ENCODE measurements at regions not wholly inside any gene's neighbourhood (a gene's known extent, or its start where the extent isn't known, plus 50 kb on each side); places are given as distances from the start of the nearest gene placed in this dataset.
"Not testable (repeated sequence)": the region's sequence is repeated elsewhere in the genome, so short reads cannot be mapped to it uniquely, and the experiment has no call there.

DNA sequence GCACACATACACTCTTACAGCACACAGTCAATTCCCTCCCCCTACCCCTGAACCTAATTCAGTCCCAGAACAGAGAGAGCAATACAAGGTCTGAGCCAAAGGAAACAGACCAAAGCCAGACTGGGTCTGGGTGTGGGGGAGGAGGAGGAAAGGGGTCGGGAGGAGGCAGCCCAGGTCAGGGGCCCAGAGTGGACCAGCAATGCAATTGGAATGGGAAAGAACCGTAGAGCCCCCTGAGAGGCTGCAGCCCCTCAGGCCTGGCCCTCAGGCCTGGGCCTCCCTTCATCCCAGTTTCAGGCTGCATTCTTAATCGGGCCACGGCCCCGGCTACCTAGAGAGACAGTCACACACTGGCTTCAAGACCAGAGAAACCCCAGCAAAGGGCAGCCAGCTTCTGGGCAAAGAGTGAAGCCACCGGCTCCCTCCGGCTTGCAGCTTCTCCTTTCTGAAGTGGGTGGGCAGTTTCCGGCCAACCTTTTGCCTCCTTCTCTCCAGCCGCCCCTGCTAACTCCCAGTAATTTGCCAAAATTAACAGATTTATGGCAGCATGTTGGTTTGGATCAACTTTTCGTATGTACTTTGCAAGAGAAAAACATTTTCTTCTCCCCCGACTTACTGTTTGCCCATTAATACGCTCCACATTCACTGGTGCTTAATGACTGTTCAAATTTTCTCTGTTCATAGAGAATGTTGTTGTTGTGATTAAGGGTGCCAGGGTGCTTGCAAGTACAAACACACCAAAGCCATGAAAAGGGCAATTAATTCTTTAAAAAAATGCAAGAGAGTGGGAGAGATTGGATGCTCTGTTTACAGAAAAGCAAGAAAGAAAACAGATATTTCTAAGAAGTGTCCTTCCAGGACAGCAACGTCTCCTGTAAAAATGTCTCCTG is 488.3 kb downstream of the MN1 start:
- H3K27me3 Mint-ChIP-seq (ENCODE audit: low read depth) = peaks cover 10% of the 10 kb centered on the region
- H3K27ac Mint-ChIP-seq = no peak overlapping the region
- no peak overlapping the region for H3K4me3 Mint-ChIP-seq
- no peaks in the 10 kb centered on the region for H3K4me1 Mint-ChIP-seq (ENCODE audit: low read depth)
- ChIA-PET POLR2A (interaction anchor here (0.6 kb wide), 1 partner anchor 10 kb away, joined by 3 read pairs; no protein-coding TSS in a partner anchor), CTCF (no interaction called here)
- no peaks in the 10 kb centered on the region for H3K9me3 Mint-ChIP-seq (ENCODE audit: insufficient read depth)
- H3K36me3 Mint-ChIP-seq (ENCODE audit: low read depth) = no peaks in the 10 kb centered on the region
- DNase-seq (no peak), ATAC-seq (no peak)

DNA sequence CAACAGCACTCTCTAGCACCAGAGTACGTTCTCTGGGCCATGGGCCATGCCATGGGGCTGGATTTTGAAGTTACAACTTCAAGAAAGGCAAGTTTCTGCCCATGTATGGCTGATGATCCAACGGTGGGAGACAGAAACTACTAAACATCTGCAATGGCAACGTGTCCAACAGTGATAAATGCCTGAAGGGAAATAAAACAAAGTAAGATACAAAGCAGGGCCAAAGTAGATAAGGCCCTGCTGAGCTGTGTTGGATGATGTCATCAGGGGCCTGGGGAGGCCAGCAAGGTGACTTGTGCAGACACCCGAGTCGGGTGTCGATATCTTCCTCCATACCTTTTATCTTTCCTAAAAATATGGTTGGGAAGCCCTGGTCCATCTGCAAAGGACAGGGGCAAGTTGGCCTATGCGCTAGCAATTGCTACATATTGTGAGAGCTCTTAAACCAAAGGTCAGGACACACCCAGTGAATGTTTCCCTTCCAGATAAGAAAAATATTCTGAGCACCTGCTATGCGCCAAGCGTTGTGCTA is 487.2 kb downstream of the MN1 start:
- POLR2A ChIA-PET = no interaction called here

DNA sequence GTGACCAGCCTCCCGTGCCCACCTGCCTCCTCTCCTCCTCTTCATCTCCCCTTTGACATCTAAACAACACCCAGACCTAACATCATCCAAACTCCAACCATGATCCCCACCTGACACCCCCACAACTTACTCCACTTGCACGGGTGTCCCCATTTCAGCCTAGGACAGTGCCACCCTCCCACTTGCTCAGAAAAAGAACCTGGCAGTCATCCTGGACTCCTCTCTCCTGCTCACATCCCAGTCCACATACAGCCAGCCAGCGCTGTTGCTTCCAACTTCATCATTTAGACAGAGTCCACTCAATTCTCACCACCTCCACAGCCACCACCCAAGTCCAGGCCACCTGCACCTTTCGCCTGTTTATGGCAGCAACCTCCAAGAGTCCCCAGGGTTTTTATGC is 485.7 kb downstream of the MN1 start:
- no peak for ATAC-seq
- no peaks in the 10 kb centered on the region for H3K9me3 Mint-ChIP-seq (ENCODE audit: insufficient read depth)
- H3K4me1 Mint-ChIP-seq (ENCODE audit: low read depth) = no peaks in the 10 kb centered on the region
- peaks cover 17% of the 10 kb centered on the region for H3K27me3 Mint-ChIP-seq (ENCODE audit: low read depth)
- DNase-seq = no peak
- POLR2A ChIA-PET = no interaction called here
- CTCF ChIA-PET = no interaction called here
- H3K36me3 Mint-ChIP-seq (ENCODE audit: low read depth) = no peaks in the 10 kb centered on the region
- no peak overlapping the region for H3K4me3 Mint-ChIP-seq
- H3K27ac Mint-ChIP-seq = no peak overlapping the region

More for the DNA sequence above, 487.2 kb downstream of the MN1 start:
- Mint-ChIP-seq H3K4me3 (no peak overlapping the region), H3K27ac (no peak overlapping the region), H3K4me1 (ENCODE audit: low read depth) (no peaks in the 10 kb centered on the region), H3K9me3 (ENCODE audit: insufficient read depth) (no peaks in the 10 kb centered on the region), H3K27me3 (ENCODE audit: low read depth) (peaks cover 17% of the 10 kb centered on the region), H3K36me3 (ENCODE audit: low read depth) (no peaks in the 10 kb centered on the region)
- DNase-seq (no peak), ATAC-seq (no peak)
- CTCF ChIA-PET = no interaction called here

DNA sequence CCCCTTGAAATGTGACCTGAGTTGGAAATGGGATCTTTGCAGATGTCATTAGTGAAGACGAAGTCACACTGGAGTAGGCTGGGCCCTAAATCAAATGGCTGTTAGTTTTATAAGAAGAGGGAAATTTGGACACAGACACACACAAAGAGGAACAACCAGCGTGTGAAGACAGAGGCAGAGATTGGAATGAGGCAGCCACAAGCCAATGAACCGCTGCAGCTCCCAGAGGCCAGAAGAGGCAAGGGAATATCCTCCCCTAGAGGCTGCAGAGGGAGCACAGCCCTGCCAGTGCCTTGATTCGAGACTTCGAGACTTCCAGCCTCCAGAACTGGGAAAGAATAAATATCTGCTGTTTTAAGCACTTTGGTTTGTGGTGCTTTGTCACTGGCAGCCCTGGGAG is 484.5 kb downstream of the MN1 start:
- Mint-ChIP-seq H3K27ac (no peak overlapping the region), H3K36me3 (ENCODE audit: low read depth) (no peaks in the 10 kb centered on the region), H3K27me3 (ENCODE audit: low read depth) (peaks cover 17% of the 10 kb centered on the region), H3K9me3 (ENCODE audit: insufficient read depth) (no peaks in the 10 kb centered on the region), H3K4me3 (no peak overlapping the region), H3K4me1 (ENCODE audit: low read depth) (no peaks in the 10 kb centered on the region)
- CTCF ChIA-PET = no interaction called here
- no peak for DNase-seq
- POLR2A ChIA-PET = no interaction called here
- no peak for ATAC-seq

DNA sequence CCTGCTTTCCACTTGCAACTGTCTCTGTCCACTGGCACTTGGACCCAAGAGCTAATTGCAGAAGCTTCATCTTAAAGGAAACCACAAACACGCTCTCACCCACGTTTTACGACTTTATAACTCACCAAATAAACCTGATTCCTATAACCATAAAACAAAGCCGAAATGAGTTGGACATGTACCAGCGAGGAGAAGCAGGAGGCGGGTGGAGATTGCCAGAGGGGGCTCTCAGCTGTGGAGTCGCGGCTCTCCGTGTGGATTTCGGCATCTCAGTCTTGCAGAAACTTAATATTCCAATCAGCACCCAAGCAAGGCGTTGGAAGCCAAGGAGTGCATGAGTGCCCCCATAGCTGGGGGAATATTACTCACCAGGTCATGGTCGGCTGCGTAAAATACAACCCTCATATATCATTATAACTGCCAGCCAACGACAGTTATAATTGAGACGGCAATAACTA is 483.6 kb downstream of the MN1 start:
- Mint-ChIP-seq H3K4me3 (no peak overlapping the region), H3K9me3 (ENCODE audit: insufficient read depth) (no peaks in the 10 kb centered on the region), H3K4me1 (ENCODE audit: low read depth) (no peaks in the 10 kb centered on the region), H3K27ac (no peak overlapping the region), H3K36me3 (ENCODE audit: low read depth) (no peaks in the 10 kb centered on the region), H3K27me3 (ENCODE audit: low read depth) (peaks cover 17% of the 10 kb centered on the region)
- CTCF ChIA-PET = no interaction called here
- no peak for ATAC-seq
- POLR2A ChIA-PET = no interaction called here
- no peak for DNase-seq

DNA sequence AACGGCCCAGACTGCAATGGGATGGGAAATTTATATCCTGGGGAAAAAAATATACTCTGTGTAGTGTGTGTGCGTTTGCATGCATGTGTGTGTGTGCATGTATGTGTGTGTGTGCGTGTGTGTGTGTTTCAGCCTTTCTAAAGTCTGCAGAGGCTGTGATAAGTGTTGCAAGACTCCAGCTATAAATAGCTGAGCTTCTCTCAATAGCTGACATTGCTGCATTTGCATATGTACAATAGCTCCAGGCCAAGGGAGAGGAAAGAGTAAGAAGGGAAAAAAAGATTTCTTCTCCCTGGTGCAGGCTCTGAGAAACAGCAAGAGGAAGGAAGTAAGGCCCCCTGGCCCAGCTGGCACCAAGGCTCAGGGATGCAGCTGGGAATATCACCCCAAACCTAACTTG is 483.0 kb downstream of the MN1 start:
- CTCF ChIA-PET = no interaction called here
- ATAC-seq (no peak), DNase-seq (no peak)
- Mint-ChIP-seq H3K27me3 (ENCODE audit: low read depth) (peaks cover 17% of the 10 kb centered on the region), H3K4me3 (no peak overlapping the region), H3K4me1 (ENCODE audit: low read depth) (no peaks in the 10 kb centered on the region), H3K27ac (no peak overlapping the region), H3K36me3 (ENCODE audit: low read depth) (no peaks in the 10 kb centered on the region), H3K9me3 (ENCODE audit: insufficient read depth) (no peaks in the 10 kb centered on the region)
- POLR2A ChIA-PET = no interaction called here

DNA sequence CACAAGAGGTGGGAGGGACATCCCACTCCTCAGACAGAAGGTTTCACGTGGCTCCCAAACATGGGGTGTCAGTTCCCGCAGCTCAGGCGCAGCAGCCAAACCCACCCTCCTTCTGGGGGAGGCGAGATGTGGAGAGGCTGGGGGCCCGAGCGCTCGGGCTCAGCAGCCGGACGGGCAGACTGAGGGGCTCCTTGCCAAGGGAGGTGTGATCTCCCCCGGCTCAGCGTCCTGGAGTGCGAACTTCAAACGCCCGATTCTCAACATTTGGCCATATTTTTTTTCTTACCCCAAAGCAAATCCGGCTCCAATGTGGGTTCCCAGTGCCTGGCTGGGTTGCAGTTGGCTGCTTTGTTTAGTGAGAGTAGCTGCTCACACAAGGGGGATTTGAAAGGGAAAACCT is 477.9 kb downstream of the MN1 start:
- CTCF ChIA-PET = no interaction called here
- no peaks in the 10 kb centered on the region for H3K9me3 Mint-ChIP-seq (ENCODE audit: insufficient read depth)
- POLR2A ChIA-PET = no interaction called here
- no peaks in the 10 kb centered on the region for H3K36me3 Mint-ChIP-seq (ENCODE audit: low read depth)
- H3K4me1 Mint-ChIP-seq (ENCODE audit: low read depth) = no peaks in the 10 kb centered on the region
- no peak overlapping the region for H3K27ac Mint-ChIP-seq
- H3K4me3 Mint-ChIP-seq = no peak overlapping the region
- H3K27me3 Mint-ChIP-seq (ENCODE audit: low read depth) = peaks cover 5% of the 10 kb centered on the region
- ATAC-seq = no peak
- DNase-seq = no peak

DNA sequence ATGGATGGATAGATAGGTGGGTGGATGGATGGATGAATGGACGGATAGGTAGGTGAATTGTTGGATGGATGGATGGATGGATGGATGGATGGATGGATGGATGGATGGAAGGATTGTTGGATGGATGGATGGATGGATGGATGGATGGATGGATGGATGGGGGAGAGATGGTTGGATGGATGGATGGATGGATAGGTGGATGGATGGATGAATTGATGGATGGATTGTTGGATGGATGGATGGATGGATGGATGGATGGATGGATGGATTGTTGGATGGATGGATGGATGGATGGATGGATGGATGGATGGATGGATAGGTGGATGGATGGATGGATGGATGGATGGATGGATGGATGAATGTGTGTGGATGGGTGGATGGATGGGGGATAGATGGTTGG is 476.6 kb downstream of the MN1 start:
- H3K9me3 Mint-ChIP-seq (ENCODE audit: insufficient read depth); H3K36me3 Mint-ChIP-seq (ENCODE audit: low read depth); H3K4me1 Mint-ChIP-seq (ENCODE audit: low read depth); DNase-seq; ATAC-seq; H3K4me3 Mint-ChIP-seq; H3K27ac Mint-ChIP-seq; CTCF ChIA-PET; H3K27me3 Mint-ChIP-seq (ENCODE audit: low read depth); POLR2A ChIA-PET: not testable (repeated sequence)

DNA sequence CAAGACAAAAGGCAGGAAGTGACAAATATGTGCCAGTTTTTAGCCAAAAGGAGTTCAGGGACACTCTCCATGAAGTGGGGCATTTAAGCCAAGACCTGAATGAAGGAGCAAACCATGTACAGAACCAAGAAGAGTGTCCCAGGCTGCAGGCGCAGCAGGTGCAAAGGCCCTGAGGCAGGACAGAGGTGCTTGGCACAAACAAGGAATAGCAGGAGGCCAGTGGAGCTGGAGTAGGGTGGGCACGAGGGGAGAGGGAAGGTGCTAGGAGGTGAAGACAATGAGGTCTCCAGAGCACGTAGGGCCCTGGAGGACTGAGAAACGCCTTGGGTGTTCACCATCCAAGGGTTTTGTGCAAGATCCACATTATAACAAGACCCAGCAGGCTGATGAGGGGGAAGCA is 474.1 kb downstream of the MN1 start:
- no peak for ATAC-seq

DNA sequence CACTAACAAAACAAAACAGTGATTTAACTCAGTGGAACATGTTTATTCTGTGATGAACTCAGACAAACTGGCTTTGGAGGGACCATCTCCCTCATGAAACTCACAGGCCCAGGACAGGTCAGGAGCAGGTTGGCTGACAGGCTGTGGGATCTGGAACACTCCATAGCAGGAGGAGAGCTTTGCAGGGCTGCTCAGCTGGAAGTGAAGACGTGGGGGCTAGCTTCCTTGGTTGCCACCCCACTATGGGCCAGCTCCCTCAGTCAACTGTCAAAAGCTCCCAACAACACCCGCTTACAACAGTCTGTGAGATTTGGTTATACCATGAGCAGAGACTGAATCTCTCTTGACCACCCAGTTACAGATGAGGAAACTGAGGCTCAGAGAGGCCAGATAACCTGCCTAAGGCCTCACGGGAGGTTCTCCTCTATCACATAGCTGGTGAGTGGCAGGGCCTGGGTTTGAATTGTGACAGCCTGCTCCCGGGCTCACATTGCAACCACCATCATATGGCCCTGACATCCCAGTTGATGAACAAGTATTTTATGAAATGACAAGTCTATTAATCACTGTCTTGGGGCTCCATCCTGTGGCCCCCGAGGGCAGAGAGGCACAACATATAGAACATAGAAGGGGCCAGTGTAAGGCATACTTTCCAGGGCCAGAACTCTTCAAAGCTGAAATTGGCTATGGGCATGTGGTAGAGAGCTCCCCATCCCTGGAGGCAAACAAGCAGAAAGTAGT is 473.4 kb downstream of the MN1 start:
- DNase-seq = no peak
- Mint-ChIP-seq H3K4me3 (no peak overlapping the region), H3K36me3 (ENCODE audit: low read depth) (no peaks in the 10 kb centered on the region), H3K9me3 (ENCODE audit: insufficient read depth) (no peaks in the 10 kb centered on the region), H3K4me1 (ENCODE audit: low read depth) (no peaks in the 10 kb centered on the region), H3K27ac (no peak overlapping the region), H3K27me3 (ENCODE audit: low read depth) (peaks cover 10% of the 10 kb centered on the region)
- ATAC-seq = no peak
- ChIA-PET CTCF (no interaction called here), POLR2A (interaction anchor here (0.5 kb wide), 1 partner anchor 114 kb away, joined by 3 read pairs; no protein-coding TSS in a partner anchor)

More for the DNA sequence above, 474.1 kb downstream of the MN1 start:
- no peak for DNase-seq
- H3K4me3 Mint-ChIP-seq = no peak overlapping the region
- POLR2A ChIA-PET = no interaction called here
- H3K27ac Mint-ChIP-seq = no peak overlapping the region
- peaks cover 10% of the 10 kb centered on the region for H3K27me3 Mint-ChIP-seq (ENCODE audit: low read depth)
- H3K4me1 Mint-ChIP-seq (ENCODE audit: low read depth) = no peaks in the 10 kb centered on the region
- CTCF ChIA-PET = no interaction called here
- no peaks in the 10 kb centered on the region for H3K36me3 Mint-ChIP-seq (ENCODE audit: low read depth)
- H3K9me3 Mint-ChIP-seq (ENCODE audit: insufficient read depth) = no peaks in the 10 kb centered on the region

DNA sequence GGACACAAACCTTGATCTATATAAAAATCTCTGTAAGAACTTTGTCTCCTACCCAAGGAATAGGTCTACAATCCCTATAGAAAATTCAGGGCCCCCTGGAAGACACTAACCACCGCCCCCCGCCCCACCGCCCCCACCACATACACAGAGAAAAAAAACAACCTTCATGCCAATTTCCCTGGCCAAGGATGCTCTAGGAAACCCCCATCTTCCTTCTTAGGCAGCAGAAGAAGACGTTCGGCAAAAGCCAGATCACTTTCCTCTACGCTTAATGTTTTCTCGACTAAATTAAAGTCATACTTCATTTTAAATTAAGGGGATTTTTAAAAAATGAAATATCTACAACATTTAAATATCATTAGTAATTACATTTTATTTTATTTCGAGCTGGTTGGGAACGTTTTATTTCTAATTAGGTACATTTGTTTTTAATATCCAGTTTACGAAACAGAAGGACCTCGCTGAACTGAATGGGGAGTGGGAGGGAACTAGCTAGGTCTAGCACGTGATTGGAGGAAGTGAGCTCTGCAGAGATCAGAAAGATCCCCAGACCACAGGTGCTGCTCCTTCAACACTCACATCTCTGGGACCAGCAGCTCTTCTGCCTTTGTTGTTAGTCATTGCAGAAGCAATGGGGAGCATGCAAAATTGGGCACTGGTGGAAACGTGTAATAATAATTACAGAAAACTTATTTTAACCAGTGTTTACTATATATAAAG is 472.3 kb downstream of the MN1 start:
- Mint-ChIP-seq H3K4me3 (no peak overlapping the region), H3K27me3 (ENCODE audit: low read depth) (peaks cover 10% of the 10 kb centered on the region)

More for the DNA sequence above, 472.3 kb downstream of the MN1 start:
- Mint-ChIP-seq H3K9me3 (ENCODE audit: insufficient read depth) (no peaks in the 10 kb centered on the region), H3K36me3 (ENCODE audit: low read depth) (no peaks in the 10 kb centered on the region), H3K4me1 (ENCODE audit: low read depth) (no peaks in the 10 kb centered on the region), H3K27ac (no peak overlapping the region)
- CTCF ChIA-PET = no interaction called here
- no peak for ATAC-seq
- DNase-seq = no peak
- POLR2A ChIA-PET = interaction anchor here (0.5 kb wide), 1 partner anchor 115 kb away, joined by 3 read pairs; no protein-coding TSS in a partner anchor
